ENCODE measurements at regions not wholly inside any gene's neighbourhood (a gene's known extent, or its start where the extent isn't known, plus 50 kb on each side); places are given as distances from the start of the nearest gene placed in this dataset.

DNA sequence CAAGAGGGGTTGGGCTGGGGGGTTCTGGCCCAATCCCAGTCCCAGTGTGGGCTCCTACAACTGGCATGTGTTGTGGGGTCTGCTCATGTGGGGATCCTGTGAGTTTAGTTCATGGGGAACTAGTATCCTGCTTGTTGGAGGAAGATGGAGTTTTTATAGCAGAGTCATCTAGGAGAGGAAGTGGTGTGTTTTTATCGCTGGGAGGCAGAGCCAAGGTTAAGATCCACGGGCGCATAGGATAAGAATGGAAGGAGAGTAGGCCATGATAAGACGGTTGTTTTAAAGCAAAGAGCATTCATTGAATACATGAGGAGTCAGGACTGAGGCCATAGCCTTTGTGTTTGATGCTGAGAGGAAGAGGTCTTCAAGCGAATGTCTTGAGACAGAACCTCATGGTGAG, 211.6 kb upstream of the COBL start:
- Histone ChIP-seq H3K4me3 (ENCODE audit: insufficient read depth, low read depth, low read length) (no peak overlapping the region), H3K27ac (ENCODE audit: low read depth, low read length) (no peak overlapping the region), H3K4me2 (ENCODE audit: low read length) (no peak overlapping the region), H3K27me3 (ENCODE audit: insufficient read depth, low read length) (no peaks in the 10 kb centered on the region), H3K4me1 (ENCODE audit: insufficient read depth, low read length) (no peaks in the 10 kb centered on the region), H3K9me3 (ENCODE audit: insufficient read depth, low read depth, low read length) (no peaks in the 10 kb centered on the region), H4K20me1 (ENCODE audit: insufficient read depth, low read length) (no peaks in the 10 kb centered on the region), H3K9ac (ENCODE audit: low read length) (no peak overlapping the region), H3K36me3 (ENCODE audit: insufficient read depth, low read length) (no peaks in the 10 kb centered on the region), H3K79me2 (ENCODE audit: insufficient read depth, low read length) (no peaks in the 10 kb centered on the region), H2AFZ (ENCODE audit: low read depth, low read length) (no peak overlapping the region)
- FAIRE-seq, result no peak
- H3K4me3 Mint-ChIP-seq (ENCODE audit: unreplicated experiment), result no peak overlapping the region
- DNase-seq (ENCODE audit: low read depth), result no peak
- H3K27ac Mint-ChIP-seq (ENCODE audit: unreplicated experiment), result no peak overlapping the region
- H3K36me3 Mint-ChIP-seq (ENCODE audit: low read depth, unreplicated experiment), result no peaks in the 10 kb centered on the region
- H3K9me3 Mint-ChIP-seq (ENCODE audit: unreplicated experiment), result peaks cover 2% of the 10 kb centered on the region
- H3K4me1 Mint-ChIP-seq (ENCODE audit: low read depth, unreplicated experiment), result no peaks in the 10 kb centered on the region
- no peaks in the 10 kb centered on the region for H3K27me3 Mint-ChIP-seq (ENCODE audit: low read depth, unreplicated experiment)
- TF ChIP-seq EZH2 (IDR thresholded peaks at IDR 0.05; ENCODE audit: insufficient read depth, low read length), result no peak
- TF ChIP-seq, protein P1, sequence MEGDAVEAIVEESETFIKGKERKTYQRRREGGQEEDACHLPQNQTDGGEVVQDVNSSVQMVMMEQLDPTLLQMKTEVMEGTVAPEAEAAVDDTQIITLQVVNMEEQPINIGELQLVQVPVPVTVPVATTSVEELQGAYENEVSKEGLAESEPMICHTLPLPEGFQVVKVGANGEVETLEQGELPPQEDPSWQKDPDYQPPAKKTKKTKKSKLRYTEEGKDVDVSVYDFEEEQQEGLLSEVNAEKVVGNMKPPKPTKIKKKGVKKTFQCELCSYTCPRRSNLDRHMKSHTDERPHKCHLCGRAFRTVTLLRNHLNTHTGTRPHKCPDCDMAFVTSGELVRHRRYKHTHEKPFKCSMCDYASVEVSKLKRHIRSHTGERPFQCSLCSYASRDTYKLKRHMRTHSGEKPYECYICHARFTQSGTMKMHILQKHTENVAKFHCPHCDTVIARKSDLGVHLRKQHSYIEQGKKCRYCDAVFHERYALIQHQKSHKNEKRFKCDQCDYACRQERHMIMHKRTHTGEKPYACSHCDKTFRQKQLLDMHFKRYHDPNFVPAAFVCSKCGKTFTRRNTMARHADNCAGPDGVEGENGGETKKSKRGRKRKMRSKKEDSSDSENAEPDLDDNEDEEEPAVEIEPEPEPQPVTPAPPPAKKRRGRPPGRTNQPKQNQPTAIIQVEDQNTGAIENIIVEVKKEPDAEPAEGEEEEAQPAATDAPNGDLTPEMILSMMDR (IDR thresholded peaks at IDR 0.05; ENCODE audit: insufficient read depth, low read depth, low read length), result no peak

- Histone ChIP-seq H3K4me3 (ENCODE audit: insufficient read depth, low read depth, low read length) (no peak overlapping the region), H3K4me1 (ENCODE audit: insufficient read depth, low read length) (no peaks in the 10 kb centered on the region), H3K9ac (ENCODE audit: low read length) (no peak overlapping the region), H3K9me3 (ENCODE audit: insufficient read depth, low read depth, low read length) (no peaks in the 10 kb centered on the region), H3K27me3 (ENCODE audit: insufficient read depth, low read length) (no peaks in the 10 kb centered on the region), H3K4me2 (ENCODE audit: low read length) (no peak overlapping the region), H3K27ac (ENCODE audit: low read depth, low read length) (no peak overlapping the region), H2AFZ (ENCODE audit: low read depth, low read length) (no peak overlapping the region), H3K36me3 (ENCODE audit: insufficient read depth, low read length) (no peaks in the 10 kb centered on the region), H4K20me1 (ENCODE audit: insufficient read depth, low read length) (no peaks in the 10 kb centered on the region), H3K79me2 (ENCODE audit: insufficient read depth, low read length) (no peaks in the 10 kb centered on the region)
- Mint-ChIP-seq H3K27ac (ENCODE audit: unreplicated experiment) (no peak overlapping the region), H3K36me3 (ENCODE audit: low read depth, unreplicated experiment) (no peaks in the 10 kb centered on the region), H3K4me3 (ENCODE audit: unreplicated experiment) (no peak overlapping the region), H3K9me3 (ENCODE audit: unreplicated experiment) (no peaks in the 10 kb centered on the region), H3K27me3 (ENCODE audit: low read depth, unreplicated experiment) (peaks cover 3% of the 10 kb centered on the region), H3K4me1 (ENCODE audit: low read depth, unreplicated experiment) (no peaks in the 10 kb centered on the region)
- no peak for FAIRE-seq
- no peak for TF ChIP-seq EZH2 (IDR thresholded peaks at IDR 0.05; ENCODE audit: insufficient read depth, low read length)
- TF ChIP-seq, protein P1 (IDR thresholded peaks at IDR 0.05; ENCODE audit: insufficient read depth, low read depth, low read length), result no peak
- DNase-seq (ENCODE audit: low read depth), result no peak
Observed at GRCh38 chr7:51521694-51522312, 205.2 kb upstream of the COBL start.

GRCh38 chr7:51521054-51521453, 204.4 kb upstream of the COBL start:
- Mint-ChIP-seq H3K27ac (ENCODE audit: unreplicated experiment) (no peak overlapping the region), H3K4me1 (ENCODE audit: low read depth, unreplicated experiment) (no peaks in the 10 kb centered on the region), H3K4me3 (ENCODE audit: unreplicated experiment) (no peak overlapping the region), H3K36me3 (ENCODE audit: low read depth, unreplicated experiment) (no peaks in the 10 kb centered on the region), H3K9me3 (ENCODE audit: unreplicated experiment) (no peaks in the 10 kb centered on the region), H3K27me3 (ENCODE audit: low read depth, unreplicated experiment) (peaks cover 3% of the 10 kb centered on the region)
- no peak overlapping the region for H3K4me3 ChIP-seq (ENCODE audit: insufficient read depth, low read depth, low read length)
- H3K27ac ChIP-seq (ENCODE audit: low read depth, low read length), result no peak overlapping the region
- no peaks in the 10 kb centered on the region for H4K20me1 ChIP-seq (ENCODE audit: insufficient read depth, low read length)
- H3K9ac ChIP-seq (ENCODE audit: low read length), result no peak overlapping the region
- no peak for TF ChIP-seq EZH2 (IDR thresholded peaks at IDR 0.05; ENCODE audit: insufficient read depth, low read length)
- TF ChIP-seq, protein P1 (IDR thresholded peaks at IDR 0.05; ENCODE audit: insufficient read depth, low read depth, low read length), result no peak
- DNase-seq (ENCODE audit: low read depth), result no peak
- H3K36me3 ChIP-seq (ENCODE audit: insufficient read depth, low read length), result no peaks in the 10 kb centered on the region
- FAIRE-seq, result no peak
- no peaks in the 10 kb centered on the region for H3K4me1 ChIP-seq (ENCODE audit: insufficient read depth, low read length)
- no peaks in the 10 kb centered on the region for H3K9me3 ChIP-seq (ENCODE audit: insufficient read depth, low read depth, low read length)
- no peaks in the 10 kb centered on the region for H3K27me3 ChIP-seq (ENCODE audit: insufficient read depth, low read length)
- H2AFZ ChIP-seq (ENCODE audit: low read depth, low read length), result no peak overlapping the region
- no peaks in the 10 kb centered on the region for H3K79me2 ChIP-seq (ENCODE audit: insufficient read depth, low read length)
- no peak overlapping the region for H3K4me2 ChIP-seq (ENCODE audit: low read length)

All from astrocyte (in vitro differentiated cells and primary cell).